GM12878 (cell line): ENCODE measurements at regions not wholly inside any gene's neighbourhood (a gene's known extent, or its start where the extent isn't known, plus 50 kb on each side); places are given as distances from the start of the nearest gene placed in this dataset.

Experiments
- ATAC-seq: fragments of 200-7000 bp; cut with Tn5 transposase; 3 replicates; pipeline ENCODE4 v1.9.1; 2020; ENCODE audit warnings: mild to moderate bottlenecking, moderate library complexity
- BruUV-seq: library from RNA; stranded (reverse); fragments of 400-500 nt; replicated peaks from 2 replicates; lab custom pipeline; 2021; lab: Mats Ljungman, UMichigan
- CTCF ChIA-PET: fragments of 300-600 bp; sonication (Branson Sonifier 250); formaldehyde crosslinking; extraction: SDS; loops from one replicate; lab custom pipeline; 2021; ENCODE audit warnings: inconsistent platforms; lab: Yijun Ruan, JAX
- POLR2A ChIA-PET: fragments of 350-600 bp; formaldehyde crosslinking; extraction: SDS; loops from one replicate; lab custom pipeline; 2021; ENCODE audit warnings: inconsistent platforms; lab: Charles Lee
- RAD21 ChIA-PET: fragments of 300-600 bp; sonication (Branson Sonifier 250); formaldehyde crosslinking; loops from one replicate; lab custom pipeline; 2023; ENCODE audit warnings: antibody characterized with exemption; ENCODE audit not compliant: unreplicated experiment; lab: Charles Lee
- SMC1A ChIA-PET: fragments of 300-600 bp; sonication (Branson Sonifier 250); formaldehyde crosslinking; loops from one replicate; lab custom pipeline; 2023; ENCODE audit not compliant: unreplicated experiment, uncharacterized antibody; lab: Charles Lee
- DNase-seq: peaks from one replicate; pipeline ENCODE4 v3.0.0-alpha.2; 2011; ENCODE audit warnings: low read depth, low spot score
- FAIRE-seq: peaks from 3 replicates; lab custom pipeline; 2011; peaks lifted over from hg19 to GRCh38; lab: Jason Lieb, UNC
- H2AFZ ChIP-seq: 2 replicates; pipeline ENCODE4 v1.6.0; 2011; ENCODE audit warnings: low read depth, low read length, control low read depth; ENCODE audit not compliant: control insufficient read depth
- H3K27ac ChIP-seq: 2 replicates; pipeline ENCODE4 v1.5.1; 2011; ENCODE audit warnings: control low read depth; ENCODE audit not compliant: control insufficient read depth, insufficient read depth
- H3K27me3 ChIP-seq, 2 experiments: replicated peaks in 1 of 2; 2 replicates each; pipeline versions ENCODE4 v1.6.0 to v1.6.1; 2011; ENCODE audit warnings: low read length in 1 of 2; ENCODE audit not compliant: control insufficient read depth in 2 of 2, insufficient read depth in 2 of 2
- H3K36me3 ChIP-seq, 2 experiments: 2 replicates each; pipeline ENCODE4 v1.5.1; 2011; ENCODE audit warnings: low read length in 1 of 2; ENCODE audit not compliant: control insufficient read depth in 2 of 2, insufficient read depth in 2 of 2
- H3K4me1 ChIP-seq: 2 replicates; pipeline ENCODE4 v1.6.1; 2011; ENCODE audit warnings: mild to moderate bottlenecking, low read length, moderate library complexity, mixed read lengths; ENCODE audit not compliant: control insufficient read depth, insufficient read depth
- H3K4me2 ChIP-seq: 2 replicates; pipeline ENCODE4 v1.6.0; 2011; ENCODE audit warnings: control low read depth; ENCODE audit not compliant: control insufficient read depth, insufficient read depth
- H3K4me3 ChIP-seq: fragments of 200-600 bp; sonication (generic); 2 replicates; pipeline ENCODE4 v1.5.1; 2016
- H3K79me2 ChIP-seq: 2 replicates; pipeline ENCODE4 v1.6.0; 2011; ENCODE audit warnings: low read length; ENCODE audit not compliant: control insufficient read depth, insufficient read depth
- H3K9ac ChIP-seq: 2 replicates; pipeline ENCODE4 v1.8.0; 2011; ENCODE audit warnings: low read length, control low read depth, mixed read lengths; ENCODE audit not compliant: control insufficient read depth, insufficient read depth
- H3K9me3 ChIP-seq: replicated peaks from 3 replicates; pipeline ENCODE4 v1.5.1; 2011; ENCODE audit warnings: mild to moderate bottlenecking, low read length; ENCODE audit not compliant: control insufficient read depth, insufficient read depth
- H4K20me1 ChIP-seq: 2 replicates; pipeline ENCODE4 v1.6.0; 2011; ENCODE audit not compliant: control insufficient read depth, insufficient read depth
- CUX1 ChIP-seq: IDR thresholded peaks from 2 replicates; pipeline ENCODE4 v1.6.1; 2012; ENCODE audit warnings: improper control_type of control experiment, low read depth, low read length; ENCODE audit not compliant: insufficient replicate concordance
- EED ChIP-seq: sonication (generic); IDR thresholded peaks from 2 replicates; pipeline ENCODE4 v1.6.1; 2016; ENCODE audit warnings: antibody characterized with exemption, low read depth
- ETV6 ChIP-seq, 2 experiments: fragments of 450-650 bp in 1 of 2; IDR thresholded peaks in 1 of 2; conservative IDR thresholded peaks in 1 of 2; 2 replicates each; pipeline ENCODE4 v1.6.1; 2014; ENCODE audit warnings: antibody characterized with exemption in 1 of 2, borderline replicate concordance in 1 of 2, low read depth in 1 of 2, mild to moderate bottlenecking in 1 of 2, moderate library complexity in 1 of 2
- GABPA ChIP-seq: IDR thresholded peaks from 2 replicates; pipeline ENCODE4 v1.6.1; 2014; ENCODE audit warnings: antibody characterized with exemption, low read depth, mild to moderate bottlenecking, inconsistent platforms
- NBN ChIP-seq: fragments of 450-650 bp; IDR thresholded peaks from 2 replicates; pipeline ENCODE4 v1.6.1; 2016
- NKRF ChIP-seq: fragments of 450-650 bp; conservative IDR thresholded peaks from 2 replicates; pipeline ENCODE4 v1.6.1; 2017; ENCODE audit warnings: mild to moderate bottlenecking, moderate library complexity
- RAD21 ChIP-seq: IDR thresholded peaks from 2 replicates; pipeline ENCODE4 v1.6.1; 2011; ENCODE audit warnings: mild to moderate bottlenecking, low read depth, low read length, moderate library complexity; ENCODE audit not compliant: insufficient read depth
- TAF1 ChIP-seq: IDR thresholded peaks from 2 replicates; pipeline ENCODE4 v1.6.1; 2011; ENCODE audit warnings: mild to moderate bottlenecking, low read depth, low read length, borderline replicate concordance
- ZNF24 ChIP-seq: fragments of 450-650 bp; IDR thresholded peaks from 2 replicates; pipeline ENCODE4 v1.6.1; 2017; ENCODE audit warnings: antibody characterized with exemption, mild to moderate bottlenecking
- WGBS: methylation state at CpG from one replicate; pipeline ENCODE4 v1.1.6; 2016; ENCODE audit warnings: low lambda C conversion rate; ENCODE audit not compliant: insufficient replicate concordance, insufficient coverage; ENCODE audit errors: missing lambda C conversion rate; 5-methylcytosine and 5-hydroxymethylcytosine counted together
- in situ Hi-C: fragments of 300-500 bp; cut with MboI; formaldehyde crosslinking; loops from 9 replicates; pipeline ENCODE4 v1.14.3; 2018; ENCODE audit warnings: mixed read lengths
- intact Hi-C: fragments of 100-400 bp; cut with micrococcal nuclease; formaldehyde crosslinking; loops from one replicate; pipeline ENCODE4 v1.14.2; 2022; ENCODE audit not compliant: unreplicated experiment
- TF ChIP-seq, protein P1 (sequence below): fragments of 450-650 bp; formaldehyde crosslinking; IDR thresholded peaks from 2 replicates; pipeline ENCODE4 v1.5.0; 2022; ENCODE audit warnings: mild to moderate bottlenecking, missing genetic modification characterization
- TF ChIP-seq, protein P2 (sequence below): fragments of 450-650 bp; IDR thresholded peaks from 2 replicates; pipeline ENCODE4 v1.6.1; 2016; ENCODE audit warnings: mild to moderate bottlenecking

GRCh38 chr2:238524426-238524983, 97.8 kb downstream of the ASB1 start:
- intact Hi-C loops (no loop called here), in situ Hi-C loops (no loop called here)
- ATAC-seq: no peak
- FAIRE-seq: no peak
- H3K4me1 ChIP-seq: no peaks in the 10 kb centered on the region
- ChIA-PET POLR2A (no interaction called here), CTCF (no interaction called here), RAD21 (no interaction called here), SMC1A (no interaction called here)
- no peaks in the 10 kb centered on the region; the same call in 2 of the 3 replicates for H3K9me3 ChIP-seq
- H3K9ac ChIP-seq: no peak overlapping the region
- no peak overlapping the region for H3K4me2 ChIP-seq
- DNase-seq: no peak
- H3K79me2 ChIP-seq: no peaks in the 10 kb centered on the region
- TF ChIP-seq EED (no peak), ETV6 (conservative IDR thresholded peaks at IDR 0.05 in 1 of 2, IDR thresholded peaks at IDR 0.05 in 1 of 2; ENCODE audit: borderline replicate concordance in 1 of 2, low read depth in 1 of 2) (no peak), RAD21 (no peak), GABPA (no peak), ZNF24 (no peak), TAF1 (no peak), NBN (no peak), NKRF (no peak), CUX1 (no peak)
- TF ChIP-seq, protein P1, sequence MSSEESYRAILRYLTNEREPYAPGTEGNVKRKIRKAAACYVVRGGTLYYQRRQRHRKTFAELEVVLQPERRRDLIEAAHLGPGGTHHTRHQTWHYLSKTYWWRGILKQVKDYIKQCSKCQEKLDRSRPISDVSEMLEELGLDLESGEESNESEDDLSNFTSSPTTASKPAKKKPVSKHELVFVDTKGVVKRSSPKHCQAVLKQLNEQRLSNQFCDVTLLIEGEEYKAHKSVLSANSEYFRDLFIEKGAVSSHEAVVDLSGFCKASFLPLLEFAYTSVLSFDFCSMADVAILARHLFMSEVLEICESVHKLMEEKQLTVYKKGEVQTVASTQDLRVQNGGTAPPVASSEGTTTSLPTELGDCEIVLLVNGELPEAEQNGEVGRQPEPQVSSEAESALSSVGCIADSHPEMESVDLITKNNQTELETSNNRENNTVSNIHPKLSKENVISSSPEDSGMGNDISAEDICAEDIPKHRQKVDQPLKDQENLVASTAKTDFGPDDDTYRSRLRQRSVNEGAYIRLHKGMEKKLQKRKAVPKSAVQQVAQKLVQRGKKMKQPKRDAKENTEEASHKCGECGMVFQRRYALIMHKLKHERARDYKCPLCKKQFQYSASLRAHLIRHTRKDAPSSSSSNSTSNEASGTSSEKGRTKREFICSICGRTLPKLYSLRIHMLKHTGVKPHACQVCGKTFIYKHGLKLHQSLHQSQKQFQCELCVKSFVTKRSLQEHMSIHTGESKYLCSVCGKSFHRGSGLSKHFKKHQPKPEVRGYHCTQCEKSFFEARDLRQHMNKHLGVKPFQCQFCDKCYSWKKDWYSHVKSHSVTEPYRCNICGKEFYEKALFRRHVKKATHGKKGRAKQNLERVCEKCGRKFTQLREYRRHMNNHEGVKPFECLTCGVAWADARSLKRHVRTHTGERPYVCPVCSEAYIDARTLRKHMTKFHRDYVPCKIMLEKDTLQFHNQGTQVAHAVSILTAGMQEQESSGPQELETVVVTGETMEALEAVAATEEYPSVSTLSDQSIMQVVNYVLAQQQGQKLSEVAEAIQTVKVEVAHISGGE (CRISPR knock-in tag): no peak
- TF ChIP-seq, protein P2, sequence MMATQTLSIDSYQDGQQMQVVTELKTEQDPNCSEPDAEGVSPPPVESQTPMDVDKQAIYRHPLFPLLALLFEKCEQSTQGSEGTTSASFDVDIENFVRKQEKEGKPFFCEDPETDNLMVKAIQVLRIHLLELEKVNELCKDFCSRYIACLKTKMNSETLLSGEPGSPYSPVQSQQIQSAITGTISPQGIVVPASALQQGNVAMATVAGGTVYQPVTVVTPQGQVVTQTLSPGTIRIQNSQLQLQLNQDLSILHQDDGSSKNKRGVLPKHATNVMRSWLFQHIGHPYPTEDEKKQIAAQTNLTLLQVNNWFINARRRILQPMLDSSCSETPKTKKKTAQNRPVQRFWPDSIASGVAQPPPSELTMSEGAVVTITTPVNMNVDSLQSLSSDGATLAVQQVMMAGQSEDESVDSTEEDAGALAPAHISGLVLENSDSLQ: no peak
- no peaks in the 10 kb centered on the region for H4K20me1 ChIP-seq
- peaks cover 0 to 8% of the 10 kb centered on the region in 2 experiments; a peak in 1 of 4 replicates for H3K27me3 ChIP-seq
- no peak overlapping the region for H3K27ac ChIP-seq
- BruUV-seq: no TSS peak
- H2AFZ ChIP-seq: no peak overlapping the region
- no peak overlapping the region for H3K4me3 ChIP-seq
- 34% methylated on average over 15 of the region's 15 CpGs for WGBS
- H3K36me3 ChIP-seq: no peaks in the 10 kb centered on the region
